ENCODE measurements at regions not wholly inside any gene's neighbourhood (a gene's known extent, or its start where the extent isn't known, plus 50 kb on each side); places are given as distances from the start of the nearest gene placed in this dataset.

GRCh38 chr16:85459529-85460251 is 153.4 kb upstream of the GSE1 start:
- no peak for TF ChIP-seq CTCF (conservative IDR thresholded peaks at IDR 0.05)
- TF ChIP-seq EZH2 (IDR thresholded peaks at IDR 0.05; ENCODE audit: low read depth), result no peak

Data from PC-9 (cell line).